ENCODE measurements at regions not wholly inside any gene's neighbourhood (a gene's known extent, or its start where the extent isn't known, plus 50 kb on each side); places are given as distances from the start of the nearest gene placed in this dataset.

DNA sequence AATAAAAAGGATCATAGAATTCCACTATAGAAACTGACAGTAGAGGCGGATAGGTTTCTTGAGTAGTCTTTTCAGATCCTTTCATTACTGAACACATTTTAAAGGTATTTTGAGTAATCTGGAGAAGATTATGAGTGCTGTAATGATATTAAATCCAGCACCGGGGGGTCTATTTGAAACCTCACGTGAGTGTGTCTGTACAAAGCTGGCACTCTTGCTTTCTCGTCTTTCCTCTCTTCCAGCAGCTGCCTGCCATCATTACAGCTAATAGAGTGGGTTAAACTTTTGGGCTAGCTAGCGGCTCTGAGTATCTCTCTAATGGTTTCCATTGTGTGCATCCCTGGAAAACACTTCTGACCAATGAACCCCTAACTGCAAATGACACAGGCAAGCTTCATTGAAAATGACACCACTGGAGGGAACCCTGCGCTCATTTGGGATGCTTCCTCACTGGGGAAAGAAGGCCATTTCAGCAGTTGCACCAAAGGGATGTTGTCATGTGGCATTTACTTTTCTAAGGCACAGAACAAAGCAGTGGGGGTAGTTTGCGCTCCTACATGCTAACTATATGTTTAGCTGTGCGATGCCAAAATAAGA is 101.0 kb downstream of the HRH4 start:
- Mint-ChIP-seq H3K27me3 (peaks cover 2% of the 10 kb centered on the region), H3K4me3 (no peak overlapping the region), H3K4me1 (no peaks in the 10 kb centered on the region), H3K9me3 (no peaks in the 10 kb centered on the region), H3K36me3 (ENCODE audit: low read depth) (no peaks in the 10 kb centered on the region), H3K27ac (no peak overlapping the region)
- ChIA-PET POLR2A (no interaction called here), CTCF (no interaction called here)
- no peak for DNase-seq
- TF ChIP-seq, protein P1, sequence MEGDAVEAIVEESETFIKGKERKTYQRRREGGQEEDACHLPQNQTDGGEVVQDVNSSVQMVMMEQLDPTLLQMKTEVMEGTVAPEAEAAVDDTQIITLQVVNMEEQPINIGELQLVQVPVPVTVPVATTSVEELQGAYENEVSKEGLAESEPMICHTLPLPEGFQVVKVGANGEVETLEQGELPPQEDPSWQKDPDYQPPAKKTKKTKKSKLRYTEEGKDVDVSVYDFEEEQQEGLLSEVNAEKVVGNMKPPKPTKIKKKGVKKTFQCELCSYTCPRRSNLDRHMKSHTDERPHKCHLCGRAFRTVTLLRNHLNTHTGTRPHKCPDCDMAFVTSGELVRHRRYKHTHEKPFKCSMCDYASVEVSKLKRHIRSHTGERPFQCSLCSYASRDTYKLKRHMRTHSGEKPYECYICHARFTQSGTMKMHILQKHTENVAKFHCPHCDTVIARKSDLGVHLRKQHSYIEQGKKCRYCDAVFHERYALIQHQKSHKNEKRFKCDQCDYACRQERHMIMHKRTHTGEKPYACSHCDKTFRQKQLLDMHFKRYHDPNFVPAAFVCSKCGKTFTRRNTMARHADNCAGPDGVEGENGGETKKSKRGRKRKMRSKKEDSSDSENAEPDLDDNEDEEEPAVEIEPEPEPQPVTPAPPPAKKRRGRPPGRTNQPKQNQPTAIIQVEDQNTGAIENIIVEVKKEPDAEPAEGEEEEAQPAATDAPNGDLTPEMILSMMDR (IDR thresholded peaks at IDR 0.05) = no peak
- ATAC-seq (ENCODE audit: low read depth) = no peak
- intact Hi-C loops (cut with micrococcal nuclease) = no loop called here

DNA sequence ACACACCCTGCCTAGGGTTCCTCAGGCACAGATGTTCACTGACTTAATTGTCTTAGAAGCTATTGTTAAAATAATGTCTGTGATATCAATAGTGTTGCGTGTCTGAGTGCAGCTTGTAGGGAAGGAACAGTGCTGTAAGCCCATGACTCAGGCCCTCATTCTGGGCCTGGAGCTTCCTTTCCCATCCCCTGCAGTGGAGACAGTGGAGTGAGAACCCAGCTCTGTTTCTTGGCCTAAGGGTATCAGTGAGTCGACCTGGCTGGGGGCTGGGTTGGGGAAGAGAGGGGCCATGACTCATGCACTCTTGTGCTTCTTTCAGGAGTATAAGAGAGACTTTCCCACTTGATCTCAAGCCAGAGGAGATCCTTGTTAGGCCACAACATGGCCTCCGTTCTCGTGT is 106.8 kb downstream of the HRH4 start:
- Mint-ChIP-seq H3K27me3 (no peaks in the 10 kb centered on the region), H3K36me3 (ENCODE audit: low read depth) (no peaks in the 10 kb centered on the region), H3K9me3 (no peaks in the 10 kb centered on the region), H3K4me3 (no peak overlapping the region), H3K4me1 (no peaks in the 10 kb centered on the region), H3K27ac (no peak overlapping the region)
- CTCF ChIA-PET = no interaction called here
- POLR2A ChIA-PET = no interaction called here
- DNase-seq (no peak), ATAC-seq (ENCODE audit: low read depth) (no peak)
- intact Hi-C loops (cut with micrococcal nuclease) = no loop called here
- TF ChIP-seq, protein P1 (IDR thresholded peaks at IDR 0.05) = no peak

DNA sequence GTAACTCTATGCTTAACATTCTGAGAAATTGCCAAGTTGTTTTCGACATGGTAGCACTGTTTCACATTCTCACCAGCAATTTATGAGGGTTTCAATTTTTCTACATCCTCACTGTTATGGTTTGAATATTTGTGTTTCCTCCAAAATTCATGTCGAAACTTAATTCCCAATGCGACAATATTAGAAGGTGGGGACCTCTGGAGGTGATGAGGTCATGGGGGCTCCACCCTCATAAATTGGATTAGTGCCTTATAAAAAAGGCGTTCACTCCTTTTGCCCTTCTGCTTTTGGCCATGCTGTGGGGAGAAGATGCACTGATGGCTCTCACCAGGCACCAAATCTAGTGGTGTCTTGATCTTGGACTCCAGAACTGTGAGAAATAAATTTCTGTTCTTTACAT is 110.3 kb downstream of the HRH4 start:
- Mint-ChIP-seq H3K4me1 (no peaks in the 10 kb centered on the region), H3K4me3 (no peak overlapping the region), H3K27me3 (no peaks in the 10 kb centered on the region), H3K36me3 (ENCODE audit: low read depth) (no peaks in the 10 kb centered on the region), H3K27ac (no peak overlapping the region), H3K9me3 (peaks cover 3% of the 10 kb centered on the region)
- ChIA-PET POLR2A (no interaction called here), CTCF (no interaction called here)
- DNase-seq (no peak), ATAC-seq (ENCODE audit: low read depth) (no peak)
- intact Hi-C loops (cut with micrococcal nuclease) = no loop called here
- TF ChIP-seq, protein P1 (IDR thresholded peaks at IDR 0.05) = no peak

DNA sequence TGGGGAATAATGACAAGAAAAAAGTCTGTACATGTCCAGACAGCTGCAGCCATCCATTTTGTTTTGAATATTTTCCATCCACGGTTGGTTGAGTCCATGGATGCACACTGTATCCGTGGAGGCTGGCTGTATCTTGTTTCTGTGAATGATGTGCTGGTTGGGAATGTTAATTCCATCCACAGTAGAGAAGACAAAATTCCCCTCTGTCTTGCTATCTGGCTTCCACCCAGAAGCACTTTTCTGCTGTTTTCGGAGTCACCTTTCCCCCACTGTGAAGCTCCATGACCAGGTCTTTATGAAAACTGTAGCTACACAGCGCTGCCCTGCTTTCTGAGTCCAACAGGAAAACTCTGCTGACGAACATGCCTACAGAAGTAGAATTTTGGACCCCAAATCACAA is 122.3 kb downstream of the HRH4 start:
- Mint-ChIP-seq H3K4me3 (no peak overlapping the region), H3K4me1 (no peaks in the 10 kb centered on the region), H3K27ac (no peak overlapping the region), H3K27me3 (peaks cover 4% of the 10 kb centered on the region), H3K9me3 (no peaks in the 10 kb centered on the region), H3K36me3 (ENCODE audit: low read depth) (no peaks in the 10 kb centered on the region)
- DNase-seq (no peak), ATAC-seq (ENCODE audit: low read depth) (no peak)
- POLR2A ChIA-PET = no interaction called here
- intact Hi-C loops (cut with micrococcal nuclease) = no loop called here
- CTCF ChIA-PET = no interaction called here
- TF ChIP-seq, protein P1 (IDR thresholded peaks at IDR 0.05) = no peak

DNA sequence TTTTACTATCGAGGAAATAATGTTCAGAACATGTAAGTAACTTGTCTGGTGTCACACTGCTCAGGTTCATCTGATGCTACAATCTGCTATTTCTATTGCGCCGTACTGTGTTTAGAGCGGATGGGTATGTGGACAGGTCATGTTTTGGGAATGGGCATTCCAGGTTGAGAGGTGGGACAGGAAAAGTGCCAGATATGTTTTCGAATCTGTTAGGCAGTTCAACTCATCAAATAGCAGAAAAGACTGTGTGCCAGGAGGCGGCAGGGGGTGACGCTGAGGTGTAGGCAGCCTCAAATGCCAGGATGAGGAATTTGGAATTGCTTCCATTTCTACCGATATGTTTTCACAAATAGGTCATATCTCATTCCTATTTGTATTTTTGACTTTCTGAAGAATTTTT is 123.8 kb downstream of the HRH4 start:
- Mint-ChIP-seq H3K27me3 (peaks cover 4% of the 10 kb centered on the region), H3K36me3 (ENCODE audit: low read depth) (no peaks in the 10 kb centered on the region), H3K4me3 (no peak overlapping the region), H3K27ac (no peak overlapping the region), H3K4me1 (no peaks in the 10 kb centered on the region), H3K9me3 (no peaks in the 10 kb centered on the region)
- intact Hi-C loops (cut with micrococcal nuclease) = no loop called here
- POLR2A ChIA-PET = no interaction called here
- no peak for ATAC-seq (ENCODE audit: low read depth)
- TF ChIP-seq, protein P1 (IDR thresholded peaks at IDR 0.05) = no peak
- CTCF ChIA-PET = no interaction called here
- DNase-seq = no peak

Measured in activated B cell treated with CpG ODN at 0.5 μM for 24 hours (primary cell).